Uterus (tissue), 2 donors: ENCODE measurements at regions not wholly inside any gene's neighbourhood (a gene's known extent, or its start where the extent isn't known, plus 50 kb on each side); places are given as distances from the start of the nearest gene placed in this dataset.

Experiments used
- CTCF ChIP-seq, 4 experiments: fragments of 200-600 bp in 2 of 4; fragments of 450-650 bp in 2 of 4; sonication (generic) in 2 of 4; IDR thresholded peaks; one replicate each; pipeline ENCODE4 v1.5.1; 2016 to 2019; ENCODE audit warnings: antibody characterized with exemption in 4 of 4, mild to moderate bottlenecking in 2 of 4, moderate library complexity in 1 of 4
- POLR2A ChIP-seq, 2 donors: fragments of 450-650 bp; IDR thresholded peaks; one replicate each; pipeline ENCODE4 v1.6.1; 2016; ENCODE audit warnings: antibody characterized with exemption in 2 of 2, mild to moderate bottlenecking in 1 of 2, moderate library complexity in 1 of 2

DNA sequence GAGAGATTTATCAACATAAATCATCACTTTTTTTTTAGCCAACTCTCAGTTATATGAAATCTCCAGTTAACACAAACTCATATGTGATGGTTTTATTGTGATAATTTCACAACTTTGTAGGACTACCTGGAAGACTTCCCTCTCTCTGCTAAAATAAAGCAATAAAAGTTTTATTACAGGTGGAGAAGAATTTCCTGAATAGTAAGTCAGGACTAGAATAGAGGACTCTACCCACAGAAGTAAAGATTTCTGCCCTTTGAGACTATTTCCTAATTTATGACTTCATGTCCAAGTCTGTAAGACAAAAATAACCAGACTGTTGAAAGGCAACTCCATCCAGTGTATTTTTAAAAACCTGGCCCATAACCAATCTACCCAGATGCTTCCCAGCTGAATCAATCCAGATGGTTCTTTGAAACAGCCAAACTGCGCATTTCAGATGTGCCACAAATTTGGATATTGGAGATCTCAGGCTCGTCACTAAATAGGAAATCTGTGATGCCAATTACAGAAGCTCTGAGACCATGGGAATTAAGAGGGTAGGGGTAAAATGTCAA is 234.0 kb upstream of the NMUR2 start:
- TF ChIP-seq POLR2A (IDR thresholded peaks at IDR 0.05): no peak
- no peak for TF ChIP-seq CTCF (IDR thresholded peaks at IDR 0.05)
